ENCODE measurements at regions not wholly inside any gene's neighbourhood (a gene's known extent, or its start where the extent isn't known, plus 50 kb on each side); places are given as distances from the start of the nearest gene placed in this dataset.

DNA sequence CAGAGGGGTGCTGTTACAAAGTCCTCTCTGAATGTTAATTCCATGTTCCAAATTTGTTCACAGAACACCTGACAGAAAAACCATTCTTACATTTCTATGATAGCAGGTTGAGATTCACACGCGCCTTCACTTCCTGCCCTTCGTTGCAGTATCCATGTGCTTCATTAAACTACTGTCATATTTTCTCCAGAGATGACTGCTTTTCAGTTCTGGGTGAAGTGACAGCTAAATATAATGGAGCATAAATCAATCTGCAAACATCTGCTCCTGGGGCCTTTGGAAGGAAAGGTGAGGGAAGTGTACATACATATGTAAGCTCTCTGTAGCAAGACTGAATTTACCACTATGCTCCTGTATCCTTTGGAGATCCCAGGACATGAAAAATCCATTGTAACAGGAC is 750.2 kb downstream of the HDGFL1 start:
- Histone ChIP-seq H3K4me3 (no peak overlapping the region), H3K36me3 (no peaks in the 10 kb centered on the region), H3K27ac (no peak overlapping the region), H3K27me3 (no peaks in the 10 kb centered on the region), H3K9me3 (no peaks in the 10 kb centered on the region), H3K4me1 (no peaks in the 10 kb centered on the region)
- intact Hi-C loops (cut with DNase I): no loop called here
- TF ChIP-seq CTCF (IDR thresholded peaks at IDR 0.05): no peak
- no peak for DNase-seq (ENCODE audit: low spot score in 2 of 2)

DNA sequence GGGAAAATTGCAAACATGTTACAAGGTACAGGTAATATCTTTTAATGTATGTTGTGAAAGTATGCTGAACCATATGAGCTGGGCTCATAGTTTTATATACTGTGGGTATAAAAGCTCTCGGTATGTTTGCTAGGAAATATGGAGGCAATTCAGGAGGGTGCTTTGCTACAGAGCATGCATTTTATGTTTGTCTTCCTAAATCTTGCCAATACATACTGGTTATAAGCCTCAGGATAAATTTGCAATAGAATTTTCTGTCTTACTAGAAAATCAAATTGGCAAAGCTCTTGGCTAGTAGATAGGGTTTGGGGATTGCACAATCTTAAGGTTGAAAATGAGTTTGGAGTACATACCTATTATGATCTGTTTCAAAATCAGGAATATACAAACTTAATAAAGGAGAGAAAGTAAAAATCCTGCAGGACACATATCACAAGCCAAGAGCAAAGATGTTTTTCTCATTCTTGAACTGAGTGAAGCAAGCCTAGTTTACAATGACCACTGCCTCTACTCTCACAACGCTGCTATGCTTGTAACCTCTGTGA is 751.2 kb downstream of the HDGFL1 start:
- no peak for TF ChIP-seq CTCF (IDR thresholded peaks at IDR 0.05)
- DNase-seq (ENCODE audit: low spot score in 2 of 2): no peak
- no peaks in the 10 kb centered on the region for H3K36me3 ChIP-seq
- intact Hi-C loops (cut with DNase I): no loop called here
- no peak overlapping the region for H3K4me3 ChIP-seq
- H3K27ac ChIP-seq: no peak overlapping the region
- H3K27me3 ChIP-seq: no peaks in the 10 kb centered on the region
- no peaks in the 10 kb centered on the region for H3K9me3 ChIP-seq
- H3K4me1 ChIP-seq: no peaks in the 10 kb centered on the region

GRCh38 chr6:23323897-23324296 is 754.5 kb downstream of the HDGFL1 start:
- no peaks in the 10 kb centered on the region for H3K4me1 ChIP-seq
- no peaks in the 10 kb centered on the region for H3K9me3 ChIP-seq
- DNase-seq (ENCODE audit: low spot score in 2 of 2): no peak
- H3K27me3 ChIP-seq: no peaks in the 10 kb centered on the region
- intact Hi-C loops (cut with DNase I): no loop called here
- H3K4me3 ChIP-seq: no peak overlapping the region
- no peak for TF ChIP-seq CTCF (IDR thresholded peaks at IDR 0.05)
- no peak overlapping the region for H3K27ac ChIP-seq
- no peaks in the 10 kb centered on the region for H3K36me3 ChIP-seq

DNA sequence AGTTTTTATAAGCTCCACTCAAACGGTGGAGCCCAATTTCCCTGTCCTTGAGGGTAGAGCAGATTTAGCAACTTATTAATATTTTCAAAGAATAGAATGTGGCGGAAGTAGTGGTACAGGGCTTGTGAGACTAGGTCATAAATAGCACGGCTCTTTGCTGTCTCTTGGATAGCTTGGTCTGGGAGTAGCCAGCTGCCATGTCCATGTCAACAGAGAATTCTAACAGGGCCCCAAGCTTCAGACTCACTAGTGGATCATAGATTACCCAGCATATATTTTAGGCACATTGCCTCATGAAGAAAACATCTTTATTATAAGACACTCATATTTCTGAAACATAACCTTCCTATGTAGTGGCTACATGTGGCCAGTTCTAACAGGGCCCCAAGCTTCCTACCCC is 755.7 kb downstream of the HDGFL1 start:
- DNase-seq (ENCODE audit: low spot score in 2 of 2): no peak
- H3K9me3 ChIP-seq: no peaks in the 10 kb centered on the region
- H3K4me1 ChIP-seq: no peaks in the 10 kb centered on the region
- H3K27me3 ChIP-seq: no peaks in the 10 kb centered on the region
- no peak for TF ChIP-seq CTCF (IDR thresholded peaks at IDR 0.05)
- H3K36me3 ChIP-seq: no peaks in the 10 kb centered on the region
- no peak overlapping the region for H3K4me3 ChIP-seq
- H3K27ac ChIP-seq: no peak overlapping the region
- intact Hi-C loops (cut with DNase I): no loop called here

DNA sequence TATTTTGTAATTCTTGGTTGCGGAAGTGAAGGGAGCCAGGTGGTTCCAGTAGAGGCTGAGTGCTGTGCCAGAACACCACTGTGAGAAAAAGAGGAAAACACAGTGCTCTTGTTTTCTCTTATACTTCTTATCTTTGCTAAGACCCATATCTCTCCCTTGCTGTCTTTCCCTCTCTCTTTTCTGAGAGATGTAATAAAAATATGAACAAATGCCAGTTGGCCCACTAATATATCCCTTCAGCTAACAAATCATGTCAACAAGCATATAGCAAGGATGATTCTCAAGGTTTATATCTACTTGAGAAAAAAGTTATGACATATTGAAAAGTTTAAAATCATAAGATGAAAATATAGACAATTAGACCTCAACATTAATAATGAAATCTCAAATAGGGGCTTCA is 758.3 kb downstream of the HDGFL1 start:
- no peak overlapping the region for H3K27ac ChIP-seq
- H3K27me3 ChIP-seq: no peaks in the 10 kb centered on the region
- DNase-seq (ENCODE audit: low spot score in 2 of 2): no peak
- intact Hi-C loops (cut with DNase I): no loop called here
- H3K9me3 ChIP-seq: no peaks in the 10 kb centered on the region
- H3K36me3 ChIP-seq: no peaks in the 10 kb centered on the region
- H3K4me3 ChIP-seq: no peak overlapping the region
- TF ChIP-seq CTCF (IDR thresholded peaks at IDR 0.05): no peak
- H3K4me1 ChIP-seq: no peaks in the 10 kb centered on the region

- H3K4me1 ChIP-seq: no peaks in the 10 kb centered on the region
- no peak overlapping the region for H3K27ac ChIP-seq
- H3K9me3 ChIP-seq: no peaks in the 10 kb centered on the region
- TF ChIP-seq CTCF (IDR thresholded peaks at IDR 0.05): no peak
- H3K36me3 ChIP-seq: no peaks in the 10 kb centered on the region
- no peak for DNase-seq (ENCODE audit: low spot score in 2 of 2)
- intact Hi-C loops (cut with DNase I): no loop called here
- H3K4me3 ChIP-seq: no peak overlapping the region
- no peaks in the 10 kb centered on the region for H3K27me3 ChIP-seq
Measured at GRCh38 chr6:23329086-23329485, 759.7 kb downstream of the HDGFL1 start.
